B cell (primary cell): ENCODE measurements at regions not wholly inside any gene's neighbourhood (a gene's known extent, or its start where the extent isn't known, plus 50 kb on each side); places are given as distances from the start of the nearest gene placed in this dataset.

Experiments used
- ATAC-seq: fragments of 200-7000 bp; cut with Tn5 transposase; one replicate; pipeline ENCODE4 v1.10.0; 2021; ENCODE audit warnings: low read depth, mild to moderate bottlenecking, moderate number of reproducible peaks, moderate library complexity
- CTCF ChIA-PET: fragments of 350-600 bp; sonication (Branson Sonifier 250); formaldehyde crosslinking; loops from one replicate; lab custom pipeline; 2021; ENCODE audit warnings: antibody characterized with exemption, inconsistent platforms; lab: Charles Lee
- POLR2A ChIA-PET: fragments of 350-600 bp; sonication (Branson Sonifier 250); formaldehyde crosslinking; loops from one replicate; lab custom pipeline; 2021; ENCODE audit warnings: antibody characterized with exemption; lab: Charles Lee
- DNase-seq: peaks from one replicate; pipeline ENCODE4 v3.0.0; 2013
- H2AFZ ChIP-seq: 2 replicates; pipeline ENCODE4 v1.6.1; 2012; ENCODE audit warnings: mild to moderate bottlenecking, low read depth, low read length; ENCODE audit not compliant: insufficient read depth, poor library complexity, severe bottlenecking
- H3K27ac ChIP-seq, 2 donors: 1 replicate in 1 of 2; 2 replicates in 1 of 2; pipeline ENCODE4 v1.5.1; 2012 to 2013; ENCODE audit warnings: low read length in 2 of 2, mild to moderate bottlenecking in 2 of 2, moderate library complexity in 1 of 2
- H3K27me3 ChIP-seq, 4 experiments: fragments of 200-600 bp in 1 of 4; sonication (generic) in 1 of 4; replicated peaks in 1 of 4; 1 replicate in 2 of 4; 2 replicates in 2 of 4; pipeline versions ENCODE4 v1.6.1 to v1.7.0; 2013 to 2016; ENCODE audit warnings: low read length in 3 of 4, mild to moderate bottlenecking in 2 of 4, mixed read lengths in 1 of 4, moderate library complexity in 1 of 4; ENCODE audit not compliant: insufficient read depth in 4 of 4, control insufficient read depth in 3 of 4; ENCODE audit errors: control extremely low read depth in 1 of 4
- H3K36me3 ChIP-seq, 2 experiments: replicated peaks in 1 of 2; 1 replicate in 1 of 2; 2 replicates in 1 of 2; pipeline versions ENCODE4 v1.6.1 to v1.7.1; 2013; ENCODE audit warnings: low read length in 1 of 2; ENCODE audit not compliant: insufficient read depth in 2 of 2, control insufficient read depth in 1 of 2; ENCODE audit errors: control extremely low read depth in 1 of 2, extremely low read depth in 1 of 2
- H3K4me1 ChIP-seq, 2 donors: fragments of 200-600 bp in 1 of 2; sonication (generic) in 1 of 2; 1 replicate in 1 of 2; 2 replicates in 1 of 2; pipeline versions ENCODE4 v1.5.1 to v1.6.1; 2013 to 2017; ENCODE audit warnings: low read length in 2 of 2; ENCODE audit not compliant: control insufficient read depth in 2 of 2, insufficient read depth in 2 of 2
- H3K4me2 ChIP-seq: replicated peaks from 2 replicates; pipeline ENCODE3; 2012; ENCODE audit warnings: mild to moderate bottlenecking, low read depth, low read length; ENCODE audit not compliant: poor library complexity, severe bottlenecking
- H3K4me3 ChIP-seq, 5 experiments: fragments of 200-600 bp in 1 of 5; sonication (generic) in 1 of 5; 1 replicate in 3 of 5; 2 replicates in 2 of 5; pipeline versions ENCODE4 v1.5.1 to v1.7.0; 2011 to 2016; ENCODE audit warnings: low read length in 4 of 5, mild to moderate bottlenecking in 4 of 5, low read depth in 2 of 5, control low read depth in 1 of 5, moderate library complexity in 1 of 5; ENCODE audit not compliant: insufficient read depth in 1 of 5; ENCODE audit errors: control extremely low read depth in 1 of 5, extremely low read depth in 1 of 5
- H3K79me2 ChIP-seq: fragments of 200-600 bp; sonication (generic); one replicate; pipeline ENCODE4 v1.6.0; 2016; ENCODE audit warnings: low read length; ENCODE audit not compliant: control insufficient read depth, insufficient read depth
- H3K9ac ChIP-seq: fragments of 200-600 bp; sonication (generic); 2 replicates; pipeline ENCODE4 v1.6.1; 2017; ENCODE audit warnings: mild to moderate bottlenecking, low read length, moderate library complexity
- H3K9me3 ChIP-seq, 3 donors: one replicate each; pipeline versions ENCODE4 v1.6.1 to v1.7.1; 2013; ENCODE audit warnings: low read length in 2 of 3; ENCODE audit not compliant: control insufficient read depth in 2 of 3, insufficient read depth in 1 of 3; ENCODE audit errors: control extremely low read depth in 1 of 3
- H4K20me1 ChIP-seq: 2 replicates; pipeline ENCODE4 v1.6.0; 2012; ENCODE audit warnings: mild to moderate bottlenecking, low read length; ENCODE audit not compliant: insufficient read depth, control insufficient read depth, poor library complexity, severe bottlenecking
- H3K27ac Mint-ChIP-seq: one replicate; pipeline ENCODE4 v1.8.0; 2021; ENCODE audit warnings: mixed read lengths
- H3K27me3 Mint-ChIP-seq: one replicate; pipeline ENCODE4 v1.8.0; 2021; ENCODE audit warnings: mixed read lengths
- H3K4me1 Mint-ChIP-seq: one replicate; pipeline ENCODE4 v1.8.0; 2021; ENCODE audit warnings: mixed read lengths
- H3K4me3 Mint-ChIP-seq: one replicate; pipeline ENCODE4 v1.8.0; 2021; ENCODE audit warnings: mixed read lengths
- H3K9me3 Mint-ChIP-seq: one replicate; pipeline ENCODE4 v1.8.0; 2022; ENCODE audit warnings: mixed read lengths; ENCODE audit not compliant: insufficient read depth
- CTCF ChIP-seq: fragments of 200-600 bp; IDR thresholded peaks from one replicate; pipeline ENCODE4 v1.8.0; 2022; ENCODE audit warnings: antibody characterized with exemption, mild to moderate bottlenecking
- EZH2 ChIP-seq: IDR thresholded peaks from 2 replicates; pipeline ENCODE4 v1.6.1; 2012; ENCODE audit warnings: borderline replicate concordance, low read depth, mild to moderate bottlenecking, moderate library complexity, low read length; ENCODE audit not compliant: insufficient read depth, poor library complexity, severe bottlenecking
- WGBS: methylation state at CpG from one replicate; pipeline ENCODE4 v1.1.5; 2013; ENCODE audit warnings: missing lambda C conversion rate; ENCODE audit not compliant: insufficient coverage; 5-methylcytosine and 5-hydroxymethylcytosine counted together
- intact Hi-C: fragments of 100-400 bp; cut with micrococcal nuclease; formaldehyde crosslinking; loops from one replicate; pipeline ENCODE4 v1.10.0; 2022

GRCh38 chr19:31072451-31072850 is 276.8 kb downstream of the TSHZ3 start:
- intact Hi-C loops = no loop called here
- Histone ChIP-seq H3K36me3 (no peaks in the 10 kb centered on the region), H3K4me3 (no peak overlapping the region), H3K4me2 (no peak overlapping the region), H3K4me1 (no peaks in the 10 kb centered on the region), H4K20me1 (no peaks in the 10 kb centered on the region), H3K9me3 (peaks cover 0 to 20% (median 0%) of the 10 kb centered on the region in 3 donors), H3K27ac (no peak overlapping the region), H3K27me3 (no peaks in the 10 kb centered on the region), H3K79me2 (no peaks in the 10 kb centered on the region), H2AFZ (no peak overlapping the region), H3K9ac (no peak overlapping the region)
- Mint-ChIP-seq H3K4me1 (no peaks in the 10 kb centered on the region), H3K27me3 (no peaks in the 10 kb centered on the region), H3K4me3 (no peak overlapping the region), H3K9me3 (peaks cover 2% of the 10 kb centered on the region), H3K27ac (no peak overlapping the region)
- no peak for ATAC-seq
- ChIA-PET CTCF (no interaction called here), POLR2A (no interaction called here)
- no peak for DNase-seq
- WGBS = no CpG with 5 or more reads among the region's 1 CpG
- TF ChIP-seq CTCF = no peak
- no peak for TF ChIP-seq EZH2

GRCh38 chr19:31071136-31071855 is 277.9 kb downstream of the TSHZ3 start:
- Histone ChIP-seq H4K20me1 (no peaks in the 10 kb centered on the region), H3K9me3 (peaks cover 0 to 21% (median 0%) of the 10 kb centered on the region in 3 donors), H3K4me3 (no peak overlapping the region), H2AFZ (no peak overlapping the region), H3K36me3 (no peaks in the 10 kb centered on the region), H3K9ac (no peak overlapping the region), H3K4me1 (no peaks in the 10 kb centered on the region), H3K27ac (no peak overlapping the region), H3K27me3 (no peaks in the 10 kb centered on the region), H3K4me2 (no peak overlapping the region), H3K79me2 (no peaks in the 10 kb centered on the region)
- intact Hi-C loops = no loop called here
- TF ChIP-seq EZH2 = no peak
- no peak for TF ChIP-seq CTCF
- H3K27me3 Mint-ChIP-seq = no peaks in the 10 kb centered on the region
- H3K4me3 Mint-ChIP-seq = no peak overlapping the region
- no peaks in the 10 kb centered on the region for H3K4me1 Mint-ChIP-seq
- DNase-seq (no peak), ATAC-seq (no peak)
- 95% methylated on average over 6 of the region's 11 CpGs for WGBS
- ChIA-PET CTCF (no interaction called here), POLR2A (no interaction called here)
- H3K9me3 Mint-ChIP-seq = peaks cover 2% of the 10 kb centered on the region
- H3K27ac Mint-ChIP-seq = no peak overlapping the region
